AG04450 (cell line): ENCODE measurements at regions not wholly inside any gene's neighbourhood (a gene's known extent, or its start where the extent isn't known, plus 50 kb on each side); places are given as distances from the start of the nearest gene placed in this dataset.

ENCODE experiments used
- CTCF ChIA-PET: fragments of 300-600, 350-600 bp; formaldehyde crosslinking; extraction: SDS; loops from one replicate; lab custom pipeline; 2022; ENCODE audit warnings: antibody characterized with exemption, inconsistent platforms; lab: Charles Lee
- POLR2A ChIA-PET: fragments of 350-600 bp; formaldehyde crosslinking; extraction: SDS; loops from one replicate; lab custom pipeline; 2021; ENCODE audit warnings: antibody characterized with exemption, inconsistent platforms; lab: Yijun Ruan, JAX
- DNase-seq: peaks from one replicate; pipeline ENCODE4 v3.0.0-alpha.2; 2011; ENCODE audit warnings: low read depth, low spot score
- H3K27ac ChIP-seq: one replicate; pipeline ENCODE4 v1.5.1; 2012; ENCODE audit warnings: low read depth, low read length, control low read depth
- H3K27me3 ChIP-seq: one replicate; pipeline ENCODE4 v1.6.0; 2012; ENCODE audit warnings: low read length; ENCODE audit not compliant: control insufficient read depth, insufficient read depth
- H3K4me3 ChIP-seq: 2 replicates; pipeline ENCODE4 v1.5.1; 2011; ENCODE audit warnings: mild to moderate bottlenecking, low read depth, low read length, control low read depth
- H3K9me3 ChIP-seq: 2 replicates; pipeline ENCODE4 v1.5.1; 2012; ENCODE audit warnings: low read length; ENCODE audit not compliant: control insufficient read depth, insufficient read depth
- CTCF ChIP-seq: IDR thresholded peaks from 2 replicates; pipeline ENCODE4 v1.5.1; 2011; ENCODE audit warnings: low read depth, low read length, control low read depth, inconsistent platforms

DNA sequence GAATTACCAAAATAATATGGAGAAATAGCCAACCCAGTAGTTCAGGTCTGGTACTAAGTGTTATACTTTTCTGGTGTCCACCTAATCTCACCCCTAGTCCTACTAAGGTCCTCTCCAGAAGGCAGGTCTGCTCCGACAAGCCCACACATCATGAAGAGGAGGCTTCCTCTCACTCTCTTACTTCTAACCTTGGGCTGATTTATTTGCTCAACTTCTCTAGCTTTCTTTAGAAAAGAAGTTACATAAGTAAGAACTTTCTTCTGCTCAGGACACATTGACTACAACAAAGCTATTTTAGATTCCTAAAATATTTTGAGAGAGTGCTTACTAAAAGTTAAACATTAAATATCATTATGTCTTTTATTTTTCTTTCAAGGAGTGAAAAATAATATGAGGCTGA, 329.7 kb upstream of the NREP start:
- H3K9me3 ChIP-seq, result no peaks in the 10 kb centered on the region
- DNase-seq, result no peak
- H3K27me3 ChIP-seq, result no peaks in the 10 kb centered on the region
- ChIA-PET CTCF (no interaction called here), POLR2A (no interaction called here)
- no peak overlapping the region for H3K4me3 ChIP-seq
- no peak overlapping the region for H3K27ac ChIP-seq
- no peak for TF ChIP-seq CTCF

DNA sequence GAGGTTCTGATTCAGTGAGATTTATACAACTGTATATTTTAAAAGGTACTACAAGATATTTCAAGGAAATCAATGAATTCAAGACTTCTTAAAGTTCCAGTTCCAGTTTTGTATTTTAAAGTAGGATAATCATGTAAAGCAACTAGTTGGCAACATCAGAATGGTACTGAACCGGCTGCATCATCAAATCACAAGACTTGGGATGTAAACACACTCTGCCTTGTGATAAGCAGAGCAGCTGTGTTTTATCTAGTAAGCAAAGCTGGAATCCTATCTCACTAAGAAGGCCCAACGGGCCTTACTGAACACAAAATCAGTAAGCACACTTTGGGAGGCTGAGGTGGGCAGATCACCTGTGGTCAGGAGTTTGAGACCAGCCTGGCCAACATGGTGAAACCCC, 327.2 kb upstream of the NREP start:
- no peak for TF ChIP-seq CTCF
- no peak overlapping the region for H3K4me3 ChIP-seq
- no peaks in the 10 kb centered on the region for H3K27me3 ChIP-seq
- DNase-seq, result peak; percentile 77
- CTCF ChIA-PET, result no interaction called here
- POLR2A ChIA-PET, result no interaction called here
- peak overlapping the region; percentile 54 for H3K27ac ChIP-seq
- H3K9me3 ChIP-seq, result no peaks in the 10 kb centered on the region

- ChIA-PET CTCF (no interaction called here), POLR2A (no interaction called here)
- Histone ChIP-seq H3K4me3 (no peak overlapping the region), H3K9me3 (no peaks in the 10 kb centered on the region), H3K27ac (no peak overlapping the region), H3K27me3 (no peaks in the 10 kb centered on the region)
- TF ChIP-seq CTCF, result no peak
- no peak for DNase-seq
Observed at GRCh38 chr5:112083623-112084022, 326.6 kb upstream of the NREP start.

DNA sequence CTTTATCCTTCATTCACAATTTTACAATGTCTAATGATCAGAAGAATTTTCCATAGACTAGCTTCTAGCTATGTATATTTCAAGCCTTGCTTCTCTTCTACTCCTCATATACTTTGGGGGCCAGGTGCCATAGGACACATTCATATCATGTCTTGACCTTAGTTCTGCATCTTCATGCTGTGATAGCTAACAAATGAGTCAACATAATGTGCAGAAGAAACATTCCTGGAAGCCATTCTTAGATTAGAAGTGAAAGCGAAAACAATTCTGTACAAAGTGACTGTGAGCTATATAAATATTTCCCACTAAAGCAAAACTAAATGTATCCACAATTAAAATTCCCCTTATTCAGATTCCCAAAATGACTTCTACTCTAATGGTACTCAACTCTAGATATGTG, 320.2 kb upstream of the NREP start:
- H3K9me3 ChIP-seq, result no peaks in the 10 kb centered on the region
- no peak for DNase-seq
- H3K4me3 ChIP-seq, result no peak overlapping the region
- POLR2A ChIA-PET, result no interaction called here
- no peak for TF ChIP-seq CTCF
- no peaks in the 10 kb centered on the region for H3K27me3 ChIP-seq
- no peak overlapping the region for H3K27ac ChIP-seq
- CTCF ChIA-PET, result no interaction called here

DNA sequence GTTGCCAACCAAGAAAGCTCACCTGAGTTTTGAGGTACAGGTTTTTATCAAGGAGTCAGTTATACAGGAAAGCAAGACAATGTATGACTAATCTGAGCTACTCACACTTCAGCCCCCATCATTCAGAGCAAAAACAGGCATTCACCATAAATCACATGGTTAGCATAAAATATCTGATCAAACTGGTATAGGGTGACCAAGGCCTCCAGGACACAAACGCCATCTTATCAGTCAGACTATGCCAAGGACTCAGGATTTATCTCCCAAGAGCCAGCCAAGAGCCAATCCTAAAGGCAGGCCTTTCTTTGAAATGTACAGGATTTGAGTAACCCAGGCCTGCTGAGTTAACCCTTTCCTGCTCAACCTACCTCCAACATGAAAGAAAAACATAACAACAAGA, 313.0 kb upstream of the NREP start:
- POLR2A ChIA-PET, result no interaction called here
- no peak overlapping the region for H3K4me3 ChIP-seq
- H3K27me3 ChIP-seq, result no peaks in the 10 kb centered on the region
- CTCF ChIA-PET, result interaction anchor here (0.6 kb wide), 1 partner anchor 213 kb away, joined by 3 read pairs; no protein-coding TSS in a partner anchor
- DNase-seq, result no peak
- no peak for TF ChIP-seq CTCF
- no peaks in the 10 kb centered on the region for H3K9me3 ChIP-seq
- H3K27ac ChIP-seq, result no peak overlapping the region
